ENCODE measurements at regions not wholly inside any gene's neighbourhood (a gene's known extent, or its start where the extent isn't known, plus 50 kb on each side); places are given as distances from the start of the nearest gene placed in this dataset.
A peak's percentile ranks its signal among the peaks of the same experiment; 100 is the strongest.

- DNase-seq (ENCODE audit: missing footprints) (no peak), ATAC-seq (no peak)
- intact Hi-C loops (cut with DNase I): loop anchor here (10.0 kb wide), 2 partner anchors 98 to 252 kb away; no protein-coding TSS in a partner anchor
Observed at GRCh38 chr6:132932588-132932987, 118.2 kb downstream of the RPS12 start.

- DNase-seq (ENCODE audit: missing footprints): no peak
- no peak for ATAC-seq
- intact Hi-C loops (cut with DNase I): loop anchor here (10.0 kb wide), 2 partner anchors 98 to 252 kb away; no protein-coding TSS in a partner anchor
Observed at GRCh38 chr6:132933090-132933489, 118.7 kb downstream of the RPS12 start.

GRCh38 chr6:132934496-132934895 lies 120.1 kb downstream of the RPS12 start:
- no peak for ATAC-seq
- intact Hi-C loops (cut with DNase I): loop anchor here (10.0 kb wide), 2 partner anchors 100 to 250 kb away; no protein-coding TSS in a partner anchor

GRCh38 chr6:132936646-132937045 lies 122.3 kb downstream of the RPS12 start:
- intact Hi-C loops (cut with DNase I): loop anchor here (10.0 kb wide), 2 partner anchors 102 to 248 kb away; no protein-coding TSS in a partner anchor

More at GRCh38 chr6:132934496-132934895, 120.1 kb downstream of the RPS12 start:
- DNase-seq (ENCODE audit: missing footprints): no peak

GRCh38 chr6:132937466-132937906 lies 123.1 kb downstream of the RPS12 start:
- intact Hi-C loops (cut with DNase I): loop anchor here (10.0 kb wide), 2 partner anchors 103 to 247 kb away; no protein-coding TSS in a partner anchor

More at GRCh38 chr6:132936646-132937045, 122.3 kb downstream of the RPS12 start:
- ATAC-seq (no peak), DNase-seq (ENCODE audit: missing footprints) (no peak)

GRCh38 chr6:132948889-132949288 lies 134.5 kb downstream of the RPS12 start:
- intact Hi-C loops (cut with DNase I): no loop called here
- ATAC-seq (no peak), DNase-seq (ENCODE audit: missing footprints) (no peak)

More at GRCh38 chr6:132937466-132937906, 123.1 kb downstream of the RPS12 start:
- no peak for ATAC-seq
- no peak for DNase-seq (ENCODE audit: missing footprints)

- DNase-seq (ENCODE audit: missing footprints) (no peak), ATAC-seq (no peak)
- intact Hi-C loops (cut with DNase I): no loop called here
Observed at GRCh38 chr6:132950566-132950965, 136.2 kb downstream of the RPS12 start.

GRCh38 chr6:132952031-132952867 lies 137.9 kb downstream of the RPS12 start:
- no peak for DNase-seq (ENCODE audit: missing footprints)
- intact Hi-C loops (cut with DNase I): no loop called here
- ATAC-seq: no peak

- DNase-seq (ENCODE audit: missing footprints) (no peak), ATAC-seq (no peak)
- intact Hi-C loops (cut with DNase I): no loop called here
Observed at GRCh38 chr6:132952986-132953385, 138.6 kb downstream of the RPS12 start.

GRCh38 chr6:132954222-132954621 lies 139.9 kb downstream of the RPS12 start:
- DNase-seq (ENCODE audit: missing footprints) (no peak), ATAC-seq (no peak)
- intact Hi-C loops (cut with DNase I): no loop called here

- intact Hi-C loops (cut with DNase I): no loop called here
- no peak for ATAC-seq
- no peak for DNase-seq (ENCODE audit: missing footprints)
Observed at GRCh38 chr6:132954936-132955335, 140.6 kb downstream of the RPS12 start.

- ATAC-seq (no peak), DNase-seq (ENCODE audit: missing footprints) (no peak)
- intact Hi-C loops (cut with DNase I): loop anchor here (5.0 to 10.0 kb wide), 4 partner anchors 173 to 553 kb away; partner anchors contain the start of gene EYA4
Observed at GRCh38 chr6:132959639-132960326, 145.4 kb downstream of the RPS12 start.

- DNase-seq (ENCODE audit: missing footprints): no peak
- no peak for ATAC-seq
- intact Hi-C loops (cut with DNase I): loop anchor here (5.0 to 10.0 kb wide), 4 partner anchors 172 to 552 kb away; partner anchors contain the start of gene EYA4
Observed at GRCh38 chr6:132960720-132961119, 146.4 kb downstream of the RPS12 start.

GRCh38 chr6:132961122-132961521 lies 146.8 kb downstream of the RPS12 start:
- ATAC-seq: no peak
- intact Hi-C loops (cut with DNase I): loop anchor here (5.0 to 10.0 kb wide), 4 partner anchors 171 to 551 kb away; partner anchors contain the start of gene EYA4
- DNase-seq (ENCODE audit: missing footprints): no peak

GRCh38 chr6:132961610-132962009 lies 147.2 kb downstream of the RPS12 start:
- ATAC-seq (no peak), DNase-seq (ENCODE audit: missing footprints) (no peak)
- intact Hi-C loops (cut with DNase I): loop anchor here (2.0 to 10.0 kb wide), 5 partner anchors 171 to 591 kb away; partner anchors contain the start of gene EYA4

- intact Hi-C loops (cut with DNase I): loop anchor here (2.0 to 10.0 kb wide), 5 partner anchors 169 to 590 kb away; partner anchors contain the start of gene EYA4
- ATAC-seq: peak; percentile 77
- DNase-seq (ENCODE audit: missing footprints): no peak
Observed at GRCh38 chr6:132962936-132963868, 148.8 kb downstream of the RPS12 start.

GRCh38 chr6:132964101-132964867 lies 149.9 kb downstream of the RPS12 start:
- ATAC-seq: no peak
- intact Hi-C loops (cut with DNase I): loop anchor here (5.0 to 10.0 kb wide), 4 partner anchors 168 to 548 kb away; partner anchors contain the start of gene EYA4
- DNase-seq (ENCODE audit: missing footprints): no peak
